ENCODE measurements at regions not wholly inside any gene's neighbourhood (a gene's known extent, or its start where the extent isn't known, plus 50 kb on each side); places are given as distances from the start of the nearest gene placed in this dataset.
"Not testable (repeated sequence)": the region's sequence is repeated elsewhere in the genome, so short reads cannot be mapped to it uniquely, and the experiment has no call there.

DNA sequence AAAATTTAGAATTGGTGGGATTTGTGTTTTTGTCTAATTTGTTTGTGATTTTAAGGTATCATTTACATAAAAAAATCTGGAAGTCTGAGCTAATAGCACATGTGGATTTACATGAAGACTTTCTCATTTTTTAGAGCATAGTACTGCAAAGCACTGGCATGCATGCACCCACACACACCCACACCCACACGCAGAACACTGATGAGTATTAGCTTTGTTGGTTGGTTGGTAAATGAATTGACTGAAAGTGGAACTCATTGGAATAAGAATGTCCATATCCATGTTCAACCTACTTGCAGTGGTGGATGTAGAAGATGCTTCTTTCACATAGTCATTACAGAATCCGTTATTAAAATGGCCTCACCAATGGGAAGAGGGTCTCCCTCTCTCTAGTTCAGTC is 475.8 kb downstream of the PLCL1 start:
- Histone ChIP-seq H3K4me3 (ENCODE audit: low read depth, low read length) (no peak overlapping the region), H3K36me3 (ENCODE audit: control insufficient read depth, insufficient read depth, low read length) (no peaks in the 10 kb centered on the region), H3K27me3 (ENCODE audit: control insufficient read depth, insufficient read depth, low read length) (no peaks in the 10 kb centered on the region), H3K27ac (ENCODE audit: low read depth, low read length) (no peak overlapping the region), H3K4me1 (ENCODE audit: control insufficient read depth, insufficient read depth, low read length) (no peaks in the 10 kb centered on the region), H3K9me3 (ENCODE audit: control insufficient read depth, insufficient read depth, low read length) (no peaks in the 10 kb centered on the region)
- DNase-seq (ENCODE audit: low read depth in 4 of 6, low spot score in 6 of 6): no peak
- no CpG with 5 or more reads among the region's 2 CpGs for WGBS (ENCODE audit: insufficient coverage)

- H3K27ac ChIP-seq (ENCODE audit: low read depth, low read length): no peak overlapping the region
Observed at GRCh38 chr2:198279026-198279425, 474.6 kb downstream of the PLCL1 start.

GRCh38 chr2:198277181-198277580 is 472.8 kb downstream of the PLCL1 start:
- WGBS (ENCODE audit: insufficient coverage): 80% methylated on average over 2 of the region's 2 CpGs
- Histone ChIP-seq H3K36me3 (ENCODE audit: control insufficient read depth, insufficient read depth, low read length) (no peaks in the 10 kb centered on the region), H3K4me1 (ENCODE audit: control insufficient read depth, insufficient read depth, low read length) (no peaks in the 10 kb centered on the region), H3K27me3 (ENCODE audit: control insufficient read depth, insufficient read depth, low read length) (no peaks in the 10 kb centered on the region), H3K4me3 (ENCODE audit: low read depth, low read length) (no peak overlapping the region), H3K9me3 (ENCODE audit: control insufficient read depth, insufficient read depth, low read length) (no peaks in the 10 kb centered on the region), H3K27ac (ENCODE audit: low read depth, low read length) (no peak overlapping the region)
- DNase-seq (ENCODE audit: low read depth in 4 of 6, low spot score in 6 of 6): peak in 1 of 6 donors; percentile 9

More at GRCh38 chr2:198279026-198279425, 474.6 kb downstream of the PLCL1 start:
- Histone ChIP-seq H3K27me3 (ENCODE audit: control insufficient read depth, insufficient read depth, low read length) (no peaks in the 10 kb centered on the region), H3K4me1 (ENCODE audit: control insufficient read depth, insufficient read depth, low read length) (no peaks in the 10 kb centered on the region), H3K9me3 (ENCODE audit: control insufficient read depth, insufficient read depth, low read length) (no peaks in the 10 kb centered on the region), H3K4me3 (ENCODE audit: low read depth, low read length) (no peak overlapping the region), H3K36me3 (ENCODE audit: control insufficient read depth, insufficient read depth, low read length) (no peaks in the 10 kb centered on the region)
- no peak for DNase-seq (ENCODE audit: low read depth in 4 of 6, low spot score in 6 of 6)
- 67% methylated on average over 1 of the region's 5 CpGs for WGBS (ENCODE audit: insufficient coverage)

DNA sequence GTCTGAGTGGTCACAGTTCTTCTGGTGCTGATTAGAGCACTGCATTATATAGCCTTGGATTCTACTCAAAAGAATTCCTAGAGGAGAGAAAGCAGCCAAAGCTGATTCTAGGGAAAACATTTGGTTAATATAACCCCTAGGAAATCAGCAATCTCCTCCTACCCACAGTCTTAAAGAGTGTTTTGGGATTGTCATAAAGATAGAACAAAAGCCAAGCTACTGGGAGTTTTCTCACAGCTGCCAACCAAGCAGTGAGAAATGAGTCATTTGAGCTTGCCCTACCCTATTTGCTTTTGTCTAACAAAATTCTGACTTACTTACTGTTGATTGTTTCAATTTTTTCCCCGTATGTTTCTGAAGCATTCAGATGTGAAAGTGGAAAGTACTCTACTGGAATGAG is 469.3 kb downstream of the PLCL1 start:
- WGBS (ENCODE audit: insufficient coverage): no CpG with 5 or more reads among the region's 1 CpG
- no peaks in the 10 kb centered on the region for H3K27me3 ChIP-seq (ENCODE audit: control insufficient read depth, insufficient read depth, low read length)
- H3K4me1 ChIP-seq (ENCODE audit: control insufficient read depth, insufficient read depth, low read length): no peaks in the 10 kb centered on the region
- H3K9me3 ChIP-seq (ENCODE audit: control insufficient read depth, insufficient read depth, low read length): no peaks in the 10 kb centered on the region
- no peak overlapping the region for H3K4me3 ChIP-seq (ENCODE audit: low read depth, low read length)
- H3K27ac ChIP-seq (ENCODE audit: low read depth, low read length): no peak overlapping the region
- H3K36me3 ChIP-seq (ENCODE audit: control insufficient read depth, insufficient read depth, low read length): no peaks in the 10 kb centered on the region
- DNase-seq (ENCODE audit: low read depth in 4 of 6, low spot score in 6 of 6): peak in 3 of 6 donors; percentile 20 to 88 (median 33)

DNA sequence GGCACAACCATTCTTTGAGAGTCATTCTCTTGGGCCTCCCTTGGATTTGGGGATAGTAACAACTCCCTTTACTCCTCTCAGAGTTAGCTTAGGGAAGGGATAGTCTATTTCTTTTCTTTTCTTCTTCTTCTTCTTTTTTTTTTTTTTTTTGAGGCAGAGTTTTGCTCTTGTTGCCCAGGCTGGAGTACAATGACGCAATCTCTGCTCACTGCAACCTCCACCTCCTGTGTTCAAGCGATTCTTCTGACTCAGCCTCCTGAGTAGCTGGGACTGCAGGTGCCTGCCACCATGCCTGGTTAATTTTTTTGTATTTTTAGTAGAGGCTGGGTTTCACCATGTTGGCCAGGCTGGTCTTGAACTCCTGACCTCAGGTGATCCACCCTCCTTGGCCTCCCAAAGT is 465.8 kb downstream of the PLCL1 start:
- WGBS (ENCODE audit: insufficient coverage): no CpG with 5 or more reads among the region's 2 CpGs
- not testable (repeated sequence) for H3K4me1 ChIP-seq (ENCODE audit: control insufficient read depth, insufficient read depth, low read length); H3K27ac ChIP-seq (ENCODE audit: low read depth, low read length); H3K27me3 ChIP-seq (ENCODE audit: control insufficient read depth, insufficient read depth, low read length); H3K4me3 ChIP-seq (ENCODE audit: low read depth, low read length); DNase-seq (ENCODE audit: low read depth in 4 of 6, low spot score in 6 of 6); H3K9me3 ChIP-seq (ENCODE audit: control insufficient read depth, insufficient read depth, low read length); H3K36me3 ChIP-seq (ENCODE audit: control insufficient read depth, insufficient read depth, low read length)

DNA sequence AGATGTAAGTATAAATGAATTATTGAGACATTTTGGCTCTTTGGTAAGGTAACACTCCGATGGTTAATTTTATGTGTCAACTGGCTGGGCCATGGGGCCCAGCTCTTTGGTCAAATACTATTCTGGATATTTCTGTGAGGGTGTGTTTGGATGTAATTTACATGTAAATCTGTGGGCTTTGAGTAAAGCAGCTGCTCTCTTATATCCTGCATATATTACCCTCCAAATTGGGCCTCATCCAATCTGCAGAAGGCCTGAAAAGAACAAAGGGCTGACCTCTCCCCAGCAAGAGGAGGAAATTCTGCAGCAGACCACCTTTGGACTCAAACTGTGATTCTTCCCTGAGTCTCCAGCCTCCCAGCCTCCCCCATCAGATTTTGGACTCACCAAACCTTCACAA is 464.1 kb downstream of the PLCL1 start:
- H3K27ac ChIP-seq (ENCODE audit: low read depth, low read length): no peak overlapping the region
- no peaks in the 10 kb centered on the region for H3K36me3 ChIP-seq (ENCODE audit: control insufficient read depth, insufficient read depth, low read length)
- H3K4me1 ChIP-seq (ENCODE audit: control insufficient read depth, insufficient read depth, low read length): no peaks in the 10 kb centered on the region
- H3K27me3 ChIP-seq (ENCODE audit: control insufficient read depth, insufficient read depth, low read length): no peaks in the 10 kb centered on the region
- no peaks in the 10 kb centered on the region for H3K9me3 ChIP-seq (ENCODE audit: control insufficient read depth, insufficient read depth, low read length)
- no peak overlapping the region for H3K4me3 ChIP-seq (ENCODE audit: low read depth, low read length)
- WGBS (ENCODE audit: insufficient coverage): 40% methylated on average over 1 of the region's 1 CpG
- peak in 2 of 6 donors; percentile 22 to 46 for DNase-seq (ENCODE audit: low read depth in 4 of 6, low spot score in 6 of 6)

GRCh38 chr2:198259496-198259895 is 455.1 kb downstream of the PLCL1 start:
- WGBS (ENCODE audit: insufficient coverage): 81% methylated on average over 3 of the region's 3 CpGs
- Histone ChIP-seq H3K4me1 (ENCODE audit: control insufficient read depth, insufficient read depth, low read length) (peaks cover 3% of the 10 kb centered on the region), H3K27ac (ENCODE audit: low read depth, low read length) (no peak overlapping the region), H3K9me3 (ENCODE audit: control insufficient read depth, insufficient read depth, low read length) (no peaks in the 10 kb centered on the region), H3K4me3 (ENCODE audit: low read depth, low read length) (no peak overlapping the region), H3K36me3 (ENCODE audit: control insufficient read depth, insufficient read depth, low read length) (no peaks in the 10 kb centered on the region), H3K27me3 (ENCODE audit: control insufficient read depth, insufficient read depth, low read length) (no peaks in the 10 kb centered on the region)
- no peak for DNase-seq (ENCODE audit: low read depth in 4 of 6, low spot score in 6 of 6)

- no peak overlapping the region for H3K27ac ChIP-seq (ENCODE audit: low read depth, low read length)
- WGBS (ENCODE audit: insufficient coverage): 94% methylated on average over 3 of the region's 5 CpGs
- no peaks in the 10 kb centered on the region for H3K36me3 ChIP-seq (ENCODE audit: control insufficient read depth, insufficient read depth, low read length)
- H3K4me3 ChIP-seq (ENCODE audit: low read depth, low read length): no peak overlapping the region
- no peaks in the 10 kb centered on the region for H3K9me3 ChIP-seq (ENCODE audit: control insufficient read depth, insufficient read depth, low read length)
- H3K27me3 ChIP-seq (ENCODE audit: control insufficient read depth, insufficient read depth, low read length): no peaks in the 10 kb centered on the region
- peak in 1 of 6 donors; percentile 93 for DNase-seq (ENCODE audit: low read depth in 4 of 6, low spot score in 6 of 6)
- H3K4me1 ChIP-seq (ENCODE audit: control insufficient read depth, insufficient read depth, low read length): no peaks in the 10 kb centered on the region
Observed at GRCh38 chr2:198254536-198255090, 450.2 kb downstream of the PLCL1 start.

DNA sequence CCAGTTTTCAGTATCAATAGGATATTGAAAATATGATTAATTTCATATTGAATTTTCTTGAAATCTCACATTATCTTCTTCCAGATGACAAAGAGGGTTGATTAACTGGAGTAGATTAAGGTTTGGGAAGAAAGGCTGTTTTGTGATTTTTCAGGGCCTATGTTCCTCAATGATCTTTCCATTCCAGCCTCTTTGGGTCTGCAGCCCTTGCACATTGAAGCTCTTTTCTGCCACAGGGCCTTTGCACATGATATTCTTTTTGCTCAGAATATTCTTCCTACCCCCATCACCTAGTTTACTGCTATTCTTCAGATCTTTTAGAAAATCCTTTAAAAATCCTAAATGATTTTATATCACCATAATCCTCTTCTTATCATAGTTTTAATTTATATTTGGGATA is 449.6 kb downstream of the PLCL1 start:
- no peak overlapping the region for H3K4me3 ChIP-seq (ENCODE audit: low read depth, low read length)
- no peak overlapping the region for H3K27ac ChIP-seq (ENCODE audit: low read depth, low read length)
- H3K4me1 ChIP-seq (ENCODE audit: control insufficient read depth, insufficient read depth, low read length): no peaks in the 10 kb centered on the region
- DNase-seq (ENCODE audit: low read depth in 4 of 6, low spot score in 6 of 6): no peak
- no peaks in the 10 kb centered on the region for H3K9me3 ChIP-seq (ENCODE audit: control insufficient read depth, insufficient read depth, low read length)
- no peaks in the 10 kb centered on the region for H3K36me3 ChIP-seq (ENCODE audit: control insufficient read depth, insufficient read depth, low read length)
- no peaks in the 10 kb centered on the region for H3K27me3 ChIP-seq (ENCODE audit: control insufficient read depth, insufficient read depth, low read length)

GRCh38 chr2:198252472-198252871 is 448.1 kb downstream of the PLCL1 start:
- Histone ChIP-seq H3K27me3 (ENCODE audit: control insufficient read depth, insufficient read depth, low read length) (no peaks in the 10 kb centered on the region), H3K36me3 (ENCODE audit: control insufficient read depth, insufficient read depth, low read length) (no peaks in the 10 kb centered on the region), H3K9me3 (ENCODE audit: control insufficient read depth, insufficient read depth, low read length) (no peaks in the 10 kb centered on the region), H3K27ac (ENCODE audit: low read depth, low read length) (no peak overlapping the region), H3K4me3 (ENCODE audit: low read depth, low read length) (no peak overlapping the region), H3K4me1 (ENCODE audit: control insufficient read depth, insufficient read depth, low read length) (no peaks in the 10 kb centered on the region)
- no CpG with 5 or more reads among the region's 1 CpG for WGBS (ENCODE audit: insufficient coverage)
- DNase-seq (ENCODE audit: low read depth in 4 of 6, low spot score in 6 of 6): no peak

Data from spinal cord (tissue), 9 donors.